ENCODE measurements at regions not wholly inside any gene's neighbourhood (a gene's known extent, or its start where the extent isn't known, plus 50 kb on each side); places are given as distances from the start of the nearest gene placed in this dataset.

GRCh38 chr11:129743112-129743815, 72.4 kb upstream of the TMEM45B start:
- Histone ChIP-seq H3K79me1 (ENCODE audit: low read depth, low read length) (no peaks in the 10 kb centered on the region), H2BK12ac (ENCODE audit: low read length) (no peak overlapping the region), H3K14ac (ENCODE audit: low read length) (no peak overlapping the region), H3K4me2 (ENCODE audit: insufficient read depth, low read length, poor library complexity, severe bottlenecking) (no peak overlapping the region), H3K4ac (ENCODE audit: low read length) (no peak overlapping the region), H2BK15ac (ENCODE audit: low read length) (peak overlapping the region; percentile 70), H2BK120ac (ENCODE audit: low read depth, low read length) (no peak overlapping the region), H3K23ac (ENCODE audit: low read depth, low read length, poor library complexity) (no peak overlapping the region), H2AFZ (ENCODE audit: low read length) (no peak overlapping the region), H3K9ac (ENCODE audit: low read depth, low read length, poor library complexity) (peak overlapping the region; percentile 13), H3K9me3 (replicated peaks in 1 of 2; ENCODE audit: control insufficient read depth in 2 of 2, insufficient read depth in 1 of 2, low read depth in 1 of 2, low read length in 2 of 2) (no peaks in the 10 kb centered on the region), H3K4me3 (ENCODE audit: low read length in 2 of 2) (no peak overlapping the region), H3K36me3 (replicated peaks in 1 of 2; ENCODE audit: control insufficient read depth in 2 of 2, insufficient read depth in 2 of 2, low read length in 2 of 2) (no peaks in the 10 kb centered on the region), H4K91ac (ENCODE audit: low read depth, low read length, poor library complexity) (no peak overlapping the region), H4K8ac (ENCODE audit: low read depth, low read length) (no peak overlapping the region), H3K27me3 (ENCODE audit: control insufficient read depth in 3 of 3, insufficient read depth in 3 of 3, low read depth in 1 of 3, low read length in 3 of 3) (peaks cover 0 to 3% (median 1%) of the 10 kb centered on the region in 3 experiments), H2AK5ac (ENCODE audit: low read depth, low read length) (peak overlapping the region; percentile 40), H3K27ac (replicated peaks; ENCODE audit: low read length) (no peak overlapping the region), H3K18ac (ENCODE audit: low read length) (peak overlapping the region; percentile 89), H2BK5ac (ENCODE audit: low read length) (no peak overlapping the region), H3K4me1 (ENCODE audit: control insufficient read depth in 2 of 2, insufficient read depth in 1 of 2, low read depth in 1 of 2, low read length in 2 of 2) (no peaks in the 10 kb centered on the region)
- no peak for DNase-seq (ENCODE audit: low spot score)
- no CpG with 5 or more reads among the region's 25 CpGs for WGBS, 2 donors (ENCODE audit: extremely low coverage in 2 of 2, insufficient read length in 2 of 2, insufficient replicate concordance in 1 of 2)

DNA sequence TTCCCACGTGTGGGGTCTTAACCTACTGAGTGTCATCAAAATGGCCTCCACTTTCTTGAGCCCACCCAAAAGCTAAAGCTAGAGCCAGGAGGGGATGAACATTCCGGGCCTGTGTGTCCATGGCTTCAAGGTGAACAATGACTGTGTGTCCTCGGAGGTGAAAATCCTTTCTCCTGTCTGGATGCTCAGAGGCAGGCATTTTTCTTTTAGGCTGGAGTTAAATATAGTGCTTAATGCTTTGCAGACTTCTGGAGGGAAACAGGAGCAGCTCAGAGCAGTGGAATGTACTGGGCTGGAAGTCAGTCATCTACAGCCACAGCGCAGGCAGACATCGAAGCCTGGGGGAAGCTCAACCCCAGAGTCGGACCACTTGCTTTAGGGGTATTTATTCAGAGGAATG, 68.6 kb upstream of the TMEM45B start:
- Histone ChIP-seq H3K27me3 (ENCODE audit: control insufficient read depth in 3 of 3, insufficient read depth in 3 of 3, low read depth in 1 of 3, low read length in 3 of 3) (peaks cover 0 to 18% (median 10%) of the 10 kb centered on the region in 3 experiments), H3K36me3 (replicated peaks in 1 of 2; ENCODE audit: control insufficient read depth in 2 of 2, insufficient read depth in 2 of 2, low read length in 2 of 2) (no peaks in the 10 kb centered on the region), H3K4me3 (ENCODE audit: low read length in 2 of 2) (no peak overlapping the region), H2AK5ac (ENCODE audit: low read depth, low read length) (no peak overlapping the region), H2BK15ac (ENCODE audit: low read length) (no peak overlapping the region), H4K8ac (ENCODE audit: low read depth, low read length) (no peak overlapping the region), H4K91ac (ENCODE audit: low read depth, low read length, poor library complexity) (no peak overlapping the region), H3K9ac (ENCODE audit: low read depth, low read length, poor library complexity) (no peak overlapping the region), H2BK12ac (ENCODE audit: low read length) (no peak overlapping the region), H2BK120ac (ENCODE audit: low read depth, low read length) (no peak overlapping the region), H3K23ac (ENCODE audit: low read depth, low read length, poor library complexity) (no peak overlapping the region), H3K14ac (ENCODE audit: low read length) (no peak overlapping the region), H2AFZ (ENCODE audit: low read length) (no peak overlapping the region), H3K9me3 (replicated peaks in 1 of 2; ENCODE audit: control insufficient read depth in 2 of 2, insufficient read depth in 1 of 2, low read depth in 1 of 2, low read length in 2 of 2) (no peaks in the 10 kb centered on the region), H3K4ac (ENCODE audit: low read length) (no peak overlapping the region), H3K27ac (replicated peaks; ENCODE audit: low read length) (no peak overlapping the region), H3K79me1 (ENCODE audit: low read depth, low read length) (no peaks in the 10 kb centered on the region), H3K4me2 (ENCODE audit: insufficient read depth, low read length, poor library complexity, severe bottlenecking) (no peak overlapping the region), H3K18ac (ENCODE audit: low read length) (no peak overlapping the region), H3K4me1 (ENCODE audit: control insufficient read depth in 2 of 2, insufficient read depth in 1 of 2, low read depth in 1 of 2, low read length in 2 of 2) (peaks cover 1 to 4% of the 10 kb centered on the region in 2 donors), H2BK5ac (ENCODE audit: low read length) (no peak overlapping the region)
- no peak for DNase-seq (ENCODE audit: low spot score)
- WGBS, 2 donors (ENCODE audit: extremely low coverage in 2 of 2, insufficient read length in 2 of 2, insufficient replicate concordance in 1 of 2) = no CpG with 5 or more reads among the region's 6 CpGs

GRCh38 chr11:129749141-129749540, 66.5 kb upstream of the TMEM45B start:
- H3K18ac ChIP-seq (ENCODE audit: low read length) = no peak overlapping the region
- no CpG with 5 or more reads among the region's 5 CpGs for WGBS, 2 donors (ENCODE audit: extremely low coverage in 2 of 2, insufficient read length in 2 of 2, insufficient replicate concordance in 1 of 2)
- H2BK15ac ChIP-seq (ENCODE audit: low read length) = no peak overlapping the region
- no peaks in the 10 kb centered on the region for H3K36me3 ChIP-seq (replicated peaks in 1 of 2; ENCODE audit: control insufficient read depth in 2 of 2, insufficient read depth in 2 of 2, low read length in 2 of 2)
- H3K14ac ChIP-seq (ENCODE audit: low read length) = no peak overlapping the region
- H3K27me3 ChIP-seq (ENCODE audit: control insufficient read depth in 3 of 3, insufficient read depth in 3 of 3, low read depth in 1 of 3, low read length in 3 of 3) = peaks cover 0 to 18% (median 10%) of the 10 kb centered on the region in 3 experiments
- no peak overlapping the region for H2AK5ac ChIP-seq (ENCODE audit: low read depth, low read length)
- H3K27ac ChIP-seq (replicated peaks; ENCODE audit: low read length) = no peak overlapping the region
- no peak for DNase-seq (ENCODE audit: low spot score)
- no peak overlapping the region for H2BK12ac ChIP-seq (ENCODE audit: low read length)
- no peak overlapping the region for H3K23ac ChIP-seq (ENCODE audit: low read depth, low read length, poor library complexity)
- no peak overlapping the region for H2BK120ac ChIP-seq (ENCODE audit: low read depth, low read length)
- no peak overlapping the region for H3K4ac ChIP-seq (ENCODE audit: low read length)
- no peaks in the 10 kb centered on the region for H3K79me1 ChIP-seq (ENCODE audit: low read depth, low read length)
- H4K91ac ChIP-seq (ENCODE audit: low read depth, low read length, poor library complexity) = no peak overlapping the region
- H2BK5ac ChIP-seq (ENCODE audit: low read length) = no peak overlapping the region
- H3K9me3 ChIP-seq (replicated peaks in 1 of 2; ENCODE audit: control insufficient read depth in 2 of 2, insufficient read depth in 1 of 2, low read depth in 1 of 2, low read length in 2 of 2) = no peaks in the 10 kb centered on the region
- H3K9ac ChIP-seq (ENCODE audit: low read depth, low read length, poor library complexity) = no peak overlapping the region
- peaks cover 1 to 4% of the 10 kb centered on the region in 2 donors for H3K4me1 ChIP-seq (ENCODE audit: control insufficient read depth in 2 of 2, insufficient read depth in 1 of 2, low read depth in 1 of 2, low read length in 2 of 2)
- H3K4me3 ChIP-seq (ENCODE audit: low read length in 2 of 2) = no peak overlapping the region
- no peak overlapping the region for H2AFZ ChIP-seq (ENCODE audit: low read length)
- no peak overlapping the region for H4K8ac ChIP-seq (ENCODE audit: low read depth, low read length)
- H3K4me2 ChIP-seq (ENCODE audit: insufficient read depth, low read length, poor library complexity, severe bottlenecking) = no peak overlapping the region

DNA sequence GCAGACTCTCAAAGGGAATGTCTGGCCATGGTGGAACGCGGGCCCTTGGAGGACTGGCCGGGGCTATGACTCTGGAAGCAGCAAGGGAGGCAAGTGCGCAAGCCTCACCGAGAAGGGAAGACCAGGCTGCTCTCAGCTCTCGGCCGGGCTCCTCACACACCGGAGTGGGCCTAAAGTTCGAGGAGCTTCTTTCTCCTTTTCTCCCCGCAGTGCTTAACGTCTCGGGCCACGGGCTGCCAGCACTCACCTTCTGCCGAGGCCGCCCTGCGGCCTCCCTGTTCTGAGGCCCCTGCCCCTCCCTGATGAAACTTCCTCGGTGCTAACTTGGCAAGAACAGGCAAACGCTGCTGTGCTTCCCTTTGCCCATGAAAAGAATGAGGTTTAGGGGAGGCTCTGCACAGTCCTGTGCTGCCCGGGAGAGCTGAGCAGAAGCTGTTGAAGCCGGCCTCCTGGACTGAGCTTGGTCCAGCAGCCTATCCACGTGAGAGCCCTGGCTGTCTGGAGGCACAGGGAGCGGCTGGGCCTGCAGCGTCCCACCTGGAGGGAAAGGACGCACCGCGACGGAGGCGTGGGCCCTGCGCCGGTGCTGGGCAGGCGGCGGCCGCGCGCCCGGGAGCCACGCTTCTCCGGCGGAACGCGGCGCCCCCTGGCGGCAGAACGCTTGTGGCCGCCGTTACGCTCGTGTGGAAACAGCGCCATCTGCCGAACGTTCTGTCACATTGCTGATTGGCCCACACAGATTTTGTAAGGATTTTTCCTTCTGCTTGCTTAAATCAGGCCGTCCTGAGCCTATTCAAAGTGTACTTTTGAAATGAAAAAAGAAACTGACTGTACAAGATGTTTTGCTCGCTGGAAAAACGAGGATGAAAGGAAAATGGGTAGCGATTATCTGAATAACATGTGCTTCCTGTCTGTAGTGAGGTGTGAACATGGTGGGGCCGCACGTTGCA, 65.0 kb upstream of the TMEM45B start:
- no peak overlapping the region for H3K4ac ChIP-seq (ENCODE audit: low read length)
- H3K9ac ChIP-seq (ENCODE audit: low read depth, low read length, poor library complexity) = peak overlapping the region; percentile 83
- peak overlapping the region; percentile 33 to 40 for H3K4me3 ChIP-seq (ENCODE audit: low read length in 2 of 2)
- peak overlapping the region; percentile 33 for H3K14ac ChIP-seq (ENCODE audit: low read length)
- DNase-seq (ENCODE audit: low spot score) = peak; percentile 81
- H4K91ac ChIP-seq (ENCODE audit: low read depth, low read length, poor library complexity) = no peak overlapping the region
- no peak overlapping the region for H3K23ac ChIP-seq (ENCODE audit: low read depth, low read length, poor library complexity)
- H3K18ac ChIP-seq (ENCODE audit: low read length) = peak overlapping the region; percentile 93
- H2AK5ac ChIP-seq (ENCODE audit: low read depth, low read length) = no peak overlapping the region
- H2AFZ ChIP-seq (ENCODE audit: low read length) = peak overlapping the region; percentile 98
- H3K27ac ChIP-seq (replicated peaks; ENCODE audit: low read length) = no peak overlapping the region
- peak overlapping the region; percentile 93 for H2BK15ac ChIP-seq (ENCODE audit: low read length)
- peaks cover 1 to 4% of the 10 kb centered on the region in 2 donors for H3K4me1 ChIP-seq (ENCODE audit: control insufficient read depth in 2 of 2, insufficient read depth in 1 of 2, low read depth in 1 of 2, low read length in 2 of 2)
- H3K36me3 ChIP-seq (replicated peaks in 1 of 2; ENCODE audit: control insufficient read depth in 2 of 2, insufficient read depth in 2 of 2, low read length in 2 of 2) = no peaks in the 10 kb centered on the region
- H2BK12ac ChIP-seq (ENCODE audit: low read length) = peak overlapping the region; percentile 96
- H2BK120ac ChIP-seq (ENCODE audit: low read depth, low read length) = no peak overlapping the region
- peaks cover 0 to 18% (median 10%) of the 10 kb centered on the region in 3 experiments for H3K27me3 ChIP-seq (ENCODE audit: control insufficient read depth in 3 of 3, insufficient read depth in 3 of 3, low read depth in 1 of 3, low read length in 3 of 3)
- no peak overlapping the region for H2BK5ac ChIP-seq (ENCODE audit: low read length)
- H3K79me1 ChIP-seq (ENCODE audit: low read depth, low read length) = no peaks in the 10 kb centered on the region
- no CpG with 5 or more reads among the region's 57 CpGs for WGBS, 2 donors (ENCODE audit: extremely low coverage in 2 of 2, insufficient read length in 2 of 2, insufficient replicate concordance in 1 of 2)
- no peaks in the 10 kb centered on the region for H3K9me3 ChIP-seq (replicated peaks in 1 of 2; ENCODE audit: control insufficient read depth in 2 of 2, insufficient read depth in 1 of 2, low read depth in 1 of 2, low read length in 2 of 2)
- H3K4me2 ChIP-seq (ENCODE audit: insufficient read depth, low read length, poor library complexity, severe bottlenecking) = peak overlapping the region; percentile 44
- H4K8ac ChIP-seq (ENCODE audit: low read depth, low read length) = peak overlapping the region; percentile 58
